ENCODE measurements at regions not wholly inside any gene's neighbourhood (a gene's known extent, or its start where the extent isn't known, plus 50 kb on each side); places are given as distances from the start of the nearest gene placed in this dataset.

GRCh38 chr18:77658751-77659448 is 409.3 kb downstream of the GALR1 start:
- no peaks in the 10 kb centered on the region for H3K36me3 ChIP-seq (replicated peaks in 1 of 2; ENCODE audit: control insufficient read depth in 1 of 2, insufficient read depth in 2 of 2, low read length in 2 of 2)
- H3K79me2 ChIP-seq (ENCODE audit: insufficient read depth, low read length) = no peaks in the 10 kb centered on the region
- POLR2A ChIA-PET = no interaction called here
- FAIRE-seq (no peak), ATAC-seq (no peak), DNase-seq (ENCODE audit: low spot score) (no peak)
- H3K27ac ChIP-seq (ENCODE audit: extremely low read length, insufficient read depth, low read length) = no peak overlapping the region
- in situ Hi-C loops (cut with HindIII; ENCODE audit: extremely low pct_ligation_motif_present, low pct_unique_long_range_greater_than_20kb) (loop anchor here (10.0 kb wide), 1 partner anchor 664 kb away; no protein-coding TSS in a partner anchor), intact Hi-C loops (cut with micrococcal nuclease; ENCODE audit: unreplicated experiment) (no loop called here)
- H2AFZ ChIP-seq (ENCODE audit: low read length) = no peak overlapping the region
- peaks cover 9% of the 10 kb centered on the region; the same call in 1 of the 2 replicates for H3K9me3 ChIP-seq (ENCODE audit: low read length)
- peaks cover 0 to 13% of the 10 kb centered on the region in 2 experiments; a peak in 2 of 5 replicates for H3K27me3 ChIP-seq (ENCODE audit: control insufficient read depth in 1 of 2, insufficient read depth in 2 of 2, low read length in 2 of 2)
- no TSS peak for BruUV-seq (replicated peaks)
- H4K20me1 ChIP-seq (ENCODE audit: insufficient read depth, low read length) = no peaks in the 10 kb centered on the region
- H3K4me3 ChIP-seq (replicated peaks in 1 of 3; ENCODE audit: insufficient read depth in 1 of 3, low read depth in 2 of 3, low read length in 3 of 3) = no peak overlapping the region
- 15% methylated on average over 3 of the region's 5 CpGs for WGBS (ENCODE audit: low lambda C conversion rate)
- H3K4me1 ChIP-seq (ENCODE audit: insufficient read depth, low read length) = no peaks in the 10 kb centered on the region
- no peak overlapping the region for H3K4me2 ChIP-seq (ENCODE audit: low read depth, low read length)
- CTCF ChIA-PET (ENCODE audit: low intra/inter-chr PET ratio, low total read pairs) = no interaction called here
- H3K9ac ChIP-seq (ENCODE audit: insufficient read depth, low read depth, low read length) = no peak overlapping the region
- TF ChIP-seq ZNF792 (CRISPR knock-in tag; IDR thresholded peaks at IDR 0.05) (no peak), SKI (IDR thresholded peaks at IDR 0.05; ENCODE audit: partially characterized antibody) (no peak), SATB2 (CRISPR knock-in tag; IDR thresholded peaks at IDR 0.05) (no peak), ZNF101 (CRISPR knock-in tag; IDR thresholded peaks at IDR 0.05; ENCODE audit: borderline replicate concordance, low read depth) (no peak), MYPOP (CRISPR knock-in tag; IDR thresholded peaks at IDR 0.05) (no peak), POLR2AphosphoS2 (IDR thresholded peaks at IDR 0.05; ENCODE audit: low read depth, low read length) (no peak), BRCA1 (CRISPR knock-in tag; IDR thresholded peaks at IDR 0.05) (no peak), SALL2 (CRISPR knock-in tag; IDR thresholded peaks at IDR 0.05) (no peak), NKX3-1 (CRISPR knock-in tag; IDR thresholded peaks at IDR 0.05) (no peak), PRDM10 (CRISPR knock-in tag; IDR thresholded peaks at IDR 0.05; ENCODE audit: low read depth) (no peak), ZMYM4 (CRISPR knock-in tag; IDR thresholded peaks at IDR 0.05) (no peak)
- TF ChIP-seq, protein P1, sequence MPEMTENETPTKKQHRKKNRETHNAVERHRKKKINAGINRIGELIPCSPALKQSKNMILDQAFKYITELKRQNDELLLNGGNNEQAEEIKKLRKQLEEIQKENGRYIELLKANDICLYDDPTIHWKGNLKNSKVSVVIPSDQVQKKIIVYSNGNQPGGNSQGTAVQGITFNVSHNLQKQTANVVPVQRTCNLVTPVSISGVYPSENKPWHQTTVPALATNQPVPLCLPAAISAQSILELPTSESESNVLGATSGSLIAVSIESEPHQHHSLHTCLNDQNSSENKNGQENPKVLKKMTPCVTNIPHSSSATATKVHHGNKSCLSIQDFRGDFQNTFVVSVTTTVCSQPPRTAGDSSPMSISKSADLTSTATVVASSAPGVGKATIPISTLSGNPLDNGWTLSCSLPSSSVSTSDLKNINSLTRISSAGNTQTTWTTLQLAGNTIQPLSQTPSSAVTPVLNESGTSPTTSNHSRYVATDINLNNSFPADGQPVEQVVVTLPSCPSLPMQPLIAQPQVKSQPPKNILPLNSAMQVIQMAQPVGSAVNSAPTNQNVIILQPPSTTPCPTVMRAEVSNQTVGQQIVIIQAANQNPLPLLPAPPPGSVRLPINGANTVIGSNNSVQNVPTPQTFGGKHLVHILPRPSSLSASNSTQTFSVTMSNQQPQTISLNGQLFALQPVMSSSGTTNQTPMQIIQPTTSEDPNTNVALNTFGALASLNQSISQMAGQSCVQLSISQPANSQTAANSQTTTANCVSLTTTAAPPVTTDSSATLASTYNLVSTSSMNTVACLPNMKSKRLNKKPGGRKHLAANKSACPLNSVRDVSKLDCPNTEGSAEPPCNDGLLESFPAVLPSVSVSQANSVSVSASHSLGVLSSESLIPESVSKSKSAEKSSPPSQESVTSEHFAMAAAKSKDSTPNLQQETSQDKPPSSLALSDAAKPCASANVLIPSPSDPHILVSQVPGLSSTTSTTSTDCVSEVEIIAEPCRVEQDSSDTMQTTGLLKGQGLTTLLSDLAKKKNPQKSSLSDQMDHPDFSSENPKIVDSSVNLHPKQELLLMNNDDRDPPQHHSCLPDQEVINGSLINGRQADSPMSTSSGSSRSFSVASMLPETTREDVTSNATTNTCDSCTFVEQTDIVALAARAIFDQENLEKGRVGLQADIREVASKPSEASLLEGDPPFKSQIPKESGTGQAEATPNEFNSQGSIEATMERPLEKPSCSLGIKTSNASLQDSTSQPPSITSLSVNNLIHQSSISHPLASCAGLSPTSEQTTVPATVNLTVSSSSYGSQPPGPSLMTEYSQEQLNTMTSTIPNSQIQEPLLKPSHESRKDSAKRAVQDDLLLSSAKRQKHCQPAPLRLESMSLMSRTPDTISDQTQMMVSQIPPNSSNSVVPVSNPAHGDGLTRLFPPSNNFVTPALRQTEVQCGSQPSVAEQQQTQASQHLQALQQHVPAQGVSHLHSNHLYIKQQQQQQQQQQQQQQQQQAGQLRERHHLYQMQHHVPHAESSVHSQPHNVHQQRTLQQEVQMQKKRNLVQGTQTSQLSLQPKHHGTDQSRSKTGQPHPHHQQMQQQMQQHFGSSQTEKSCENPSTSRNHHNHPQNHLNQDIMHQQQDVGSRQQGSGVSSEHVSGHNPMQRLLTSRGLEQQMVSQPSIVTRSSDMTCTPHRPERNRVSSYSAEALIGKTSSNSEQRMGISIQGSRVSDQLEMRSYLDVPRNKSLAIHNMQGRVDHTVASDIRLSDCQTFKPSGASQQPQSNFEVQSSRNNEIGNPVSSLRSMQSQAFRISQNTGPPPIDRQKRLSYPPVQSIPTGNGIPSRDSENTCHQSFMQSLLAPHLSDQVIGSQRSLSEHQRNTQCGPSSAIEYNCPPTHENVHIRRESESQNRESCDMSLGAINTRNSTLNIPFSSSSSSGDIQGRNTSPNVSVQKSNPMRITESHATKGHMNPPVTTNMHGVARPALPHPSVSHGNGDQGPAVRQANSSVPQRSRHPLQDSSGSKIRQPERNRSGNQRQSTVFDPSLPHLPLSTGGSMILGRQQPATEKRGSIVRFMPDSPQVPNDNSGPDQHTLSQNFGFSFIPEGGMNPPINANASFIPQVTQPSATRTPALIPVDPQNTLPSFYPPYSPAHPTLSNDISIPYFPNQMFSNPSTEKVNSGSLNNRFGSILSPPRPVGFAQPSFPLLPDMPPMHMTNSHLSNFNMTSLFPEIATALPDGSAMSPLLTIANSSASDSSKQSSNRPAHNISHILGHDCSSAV (CRISPR knock-in tag; IDR thresholded peaks at IDR 0.05; ENCODE audit: borderline replicate concordance) = no peak

All from HepG2 (cell line).